IPS-NIHi7 (cell line): ENCODE measurements at regions not wholly inside any gene's neighbourhood (a gene's known extent, or its start where the extent isn't known, plus 50 kb on each side); places are given as distances from the start of the nearest gene placed in this dataset.

Source experiments
- DNase-seq: peaks from one replicate; pipeline ENCODE4 v3.0.0; 2012; ENCODE audit warnings: mixed read lengths; ENCODE audit errors: extremely low spot score

DNA sequence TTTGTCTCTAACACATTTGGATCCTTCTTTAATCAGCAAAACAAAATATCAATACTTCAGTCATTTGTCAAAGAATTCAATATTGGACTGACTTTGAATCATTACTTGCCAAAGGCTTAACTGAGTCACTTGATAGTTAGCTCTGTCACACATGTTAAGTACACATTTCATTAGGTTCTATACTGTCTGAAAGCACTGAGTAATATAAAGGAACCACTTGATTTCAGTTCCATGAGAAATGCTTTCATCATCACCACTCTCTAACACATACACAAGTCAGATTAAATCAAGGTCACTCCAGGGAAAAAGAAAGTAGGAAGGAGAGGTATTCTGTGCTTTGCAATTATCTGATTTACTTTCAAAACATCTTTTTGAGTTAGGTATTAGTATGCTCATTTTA lies 1233.1 kb downstream of the C4orf33 start:
- no peak for DNase-seq

DNA sequence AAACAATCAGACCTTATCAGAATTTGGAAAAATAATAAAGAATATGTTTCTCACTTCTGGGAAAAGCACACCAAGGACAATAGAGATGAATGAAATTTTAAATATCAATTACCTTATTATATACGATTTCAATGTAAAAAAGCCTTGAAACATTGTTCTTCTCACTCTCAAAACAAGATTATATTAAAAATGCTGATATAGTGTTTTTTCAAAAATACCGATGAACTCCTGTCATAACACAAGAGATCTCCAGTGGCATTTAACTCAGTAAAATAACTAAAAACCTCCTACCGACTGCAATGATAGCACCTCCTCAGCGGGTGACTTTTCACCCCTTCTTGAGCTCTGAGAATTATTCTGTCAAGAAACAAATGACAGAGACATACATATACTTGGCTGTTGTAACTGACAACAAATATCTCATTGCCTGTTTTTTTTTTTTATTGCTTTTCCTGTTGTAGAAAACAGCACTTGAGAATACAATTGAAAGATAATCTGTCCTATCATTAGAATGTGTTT lies 1237.3 kb downstream of the C4orf33 start:
- DNase-seq, result no peak

DNA sequence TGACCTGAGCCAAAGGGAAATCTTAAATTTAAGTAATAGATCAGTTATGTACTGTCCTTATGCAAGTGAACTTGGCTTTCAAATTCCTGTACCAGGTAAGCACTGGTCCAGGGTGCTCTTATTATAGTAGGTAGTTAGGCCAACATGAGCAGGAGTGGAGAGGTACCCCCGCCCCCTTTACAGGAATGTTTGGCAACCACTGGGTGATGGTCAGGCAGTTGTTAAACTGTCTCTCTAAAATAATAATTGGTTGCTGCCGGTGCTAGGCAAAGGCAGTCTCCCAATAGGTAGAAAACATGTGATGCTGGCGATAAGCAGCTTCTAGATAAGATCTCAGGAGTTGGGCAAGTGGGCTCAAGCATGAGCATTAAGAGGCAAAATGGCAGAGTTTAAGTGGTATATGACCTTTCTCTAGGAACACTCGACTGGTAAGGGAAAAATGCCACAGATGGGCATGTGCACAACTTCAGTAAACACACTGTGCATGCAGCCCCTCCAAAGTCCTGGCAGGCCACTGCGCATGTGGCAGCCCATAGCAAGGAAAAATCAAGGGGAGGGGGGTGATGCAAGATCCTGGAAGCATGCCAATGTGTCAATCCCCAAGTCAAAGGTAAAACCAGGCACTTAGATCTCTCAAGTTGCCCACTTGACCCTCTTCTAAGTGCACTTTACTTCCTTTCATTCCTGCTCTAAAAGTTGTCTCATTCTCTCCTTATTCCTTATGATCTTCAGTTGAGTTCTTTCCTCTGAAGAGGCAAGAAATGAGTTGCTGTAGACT lies 1239.7 kb downstream of the C4orf33 start:
- DNase-seq, result no peak

DNA sequence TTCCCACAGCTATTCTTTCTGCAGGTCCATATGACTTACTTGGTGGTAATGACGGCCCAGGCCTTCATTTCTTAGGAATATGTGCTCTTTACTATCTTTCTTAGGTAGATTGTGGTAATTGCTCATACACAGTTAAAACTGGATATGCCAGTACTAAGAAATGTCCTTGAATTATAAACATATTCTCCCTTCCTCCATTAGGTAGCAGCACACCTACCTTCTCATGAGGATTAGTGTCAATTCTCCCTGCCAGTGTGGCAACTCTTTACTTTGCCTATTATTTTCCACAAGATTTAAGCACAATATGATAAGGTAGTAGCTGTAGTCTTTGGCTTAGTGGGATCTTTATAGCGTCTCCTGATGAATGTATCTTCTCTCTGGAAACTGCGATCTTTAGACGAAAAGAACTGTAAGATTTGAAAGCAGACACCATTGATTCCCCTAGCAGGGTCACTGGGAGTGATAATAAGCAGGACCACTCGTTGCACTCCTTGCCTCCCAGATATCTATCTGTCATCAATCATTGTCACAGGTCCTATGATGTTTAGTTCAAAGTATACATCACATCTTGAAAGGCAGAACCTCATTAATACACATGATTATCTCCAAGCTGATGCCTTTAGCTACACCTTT lies 1240.7 kb downstream of the C4orf33 start:
- no peak for DNase-seq

DNA sequence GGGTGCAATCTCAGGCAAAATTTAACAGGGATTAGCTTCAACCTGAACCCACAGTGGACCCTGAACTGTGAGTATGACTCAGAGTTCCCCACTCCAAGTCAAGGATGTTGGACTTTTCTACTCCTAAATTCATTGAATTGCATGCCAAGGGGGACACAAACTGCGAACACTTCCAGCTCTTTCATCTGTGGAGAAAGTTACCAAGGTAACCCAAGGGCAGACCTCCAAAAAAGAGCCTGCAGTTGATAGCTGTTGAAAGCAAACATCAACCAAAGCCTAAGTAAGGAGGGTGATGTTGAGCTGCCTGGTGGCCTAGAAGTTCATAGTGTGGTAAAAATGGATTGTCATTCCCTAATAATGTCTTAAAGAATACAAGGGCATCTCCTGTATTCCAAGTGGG lies 1242.9 kb downstream of the C4orf33 start:
- no peak for DNase-seq

DNA sequence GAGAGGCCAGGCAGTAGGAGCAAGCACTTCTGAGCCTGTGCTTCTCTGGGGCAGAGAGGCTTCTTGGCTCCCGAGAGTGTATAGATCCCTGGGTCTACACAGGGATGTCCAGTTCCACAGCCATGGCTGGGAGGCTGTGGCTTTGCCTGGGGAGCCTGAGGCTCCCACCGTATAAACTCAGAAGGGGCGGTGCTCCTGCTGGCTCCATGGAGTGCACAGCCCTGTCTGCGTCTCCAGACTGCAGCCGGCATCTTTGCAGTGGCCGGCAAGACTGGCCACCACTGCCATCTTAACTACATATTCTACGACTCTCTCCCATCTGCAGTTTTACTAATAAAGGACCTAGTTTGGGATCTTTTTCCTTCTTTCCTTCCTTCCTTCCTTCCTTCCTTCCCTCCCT lies 1253.8 kb downstream of the C4orf33 start:
- no peak for DNase-seq

DNA sequence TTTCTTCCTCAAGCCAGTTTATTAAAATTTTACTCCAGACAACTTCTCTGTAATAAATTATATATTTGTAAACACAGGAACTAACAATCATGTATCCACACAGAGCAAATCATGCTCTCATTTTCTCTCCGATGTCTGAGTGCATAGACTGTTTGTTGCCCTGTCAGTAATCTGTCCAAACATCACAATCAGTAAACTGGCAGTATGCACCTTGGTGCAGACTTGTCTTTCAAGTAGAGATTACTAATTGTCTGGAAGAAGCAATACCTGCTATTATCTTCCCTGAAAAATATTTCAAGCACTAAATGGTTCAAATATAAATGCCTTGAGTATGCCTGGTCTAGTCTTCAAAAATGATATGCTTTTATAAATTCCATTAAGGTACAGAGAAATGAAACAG lies 1260.9 kb downstream of the C4orf33 start:
- DNase-seq, result no peak

DNA sequence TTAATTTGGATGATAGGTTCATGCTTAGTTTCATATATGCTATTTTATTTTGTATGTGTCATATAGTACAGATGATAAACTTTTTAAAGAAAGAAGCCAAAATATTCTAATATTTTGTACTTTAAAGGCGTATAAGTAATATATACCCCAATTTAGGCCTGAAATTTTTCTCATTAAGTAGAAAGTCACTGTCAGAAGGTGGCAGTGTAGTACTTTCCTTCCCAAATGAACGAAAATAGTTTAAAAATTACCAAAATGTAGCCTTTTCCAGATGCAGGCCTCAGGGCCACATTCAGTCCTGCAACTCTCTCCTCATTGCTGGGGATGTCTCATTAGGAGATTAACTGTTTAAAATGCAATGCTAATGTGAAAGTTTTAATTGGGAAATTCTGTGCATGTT lies 1263.6 kb downstream of the C4orf33 start:
- peak; percentile 24 for DNase-seq

DNA sequence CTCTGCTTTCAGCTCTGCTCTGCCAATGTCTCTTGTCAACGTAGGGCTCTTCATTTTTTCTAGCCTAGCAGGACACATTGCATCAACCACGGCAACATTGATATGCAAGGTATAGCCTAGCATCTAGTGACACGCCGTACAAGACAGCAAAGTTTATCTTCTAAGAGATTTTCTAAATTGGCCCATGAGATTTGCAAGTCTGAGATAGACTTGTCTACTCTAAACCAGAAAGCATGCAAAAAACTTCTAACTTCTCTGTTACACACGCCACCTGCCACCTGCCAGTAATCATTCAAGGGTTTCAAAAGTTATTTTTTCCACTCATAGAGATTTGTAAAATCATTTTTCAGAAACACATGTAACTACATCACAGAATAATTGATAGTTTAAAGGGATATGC lies 1265.7 kb downstream of the C4orf33 start:
- DNase-seq, result no peak

DNA sequence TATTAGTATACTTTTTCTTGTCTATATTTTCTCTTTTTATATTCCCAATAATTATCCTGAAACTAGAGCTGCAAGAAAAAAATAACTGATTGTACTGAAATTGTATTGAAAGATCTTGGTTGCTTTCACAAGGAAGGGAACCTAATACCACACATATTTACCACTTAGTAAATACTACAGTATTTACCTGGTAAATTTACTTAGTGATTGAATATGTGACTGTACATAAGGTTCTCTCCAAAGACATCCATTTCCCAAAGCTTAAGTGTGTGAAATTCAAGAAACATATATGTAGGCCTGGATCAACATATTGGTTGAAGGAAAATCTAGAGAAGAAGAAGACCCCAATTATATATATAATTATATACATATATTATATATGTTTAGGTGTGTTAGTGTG lies 1272.7 kb downstream of the C4orf33 start:
- DNase-seq, result no peak

DNA sequence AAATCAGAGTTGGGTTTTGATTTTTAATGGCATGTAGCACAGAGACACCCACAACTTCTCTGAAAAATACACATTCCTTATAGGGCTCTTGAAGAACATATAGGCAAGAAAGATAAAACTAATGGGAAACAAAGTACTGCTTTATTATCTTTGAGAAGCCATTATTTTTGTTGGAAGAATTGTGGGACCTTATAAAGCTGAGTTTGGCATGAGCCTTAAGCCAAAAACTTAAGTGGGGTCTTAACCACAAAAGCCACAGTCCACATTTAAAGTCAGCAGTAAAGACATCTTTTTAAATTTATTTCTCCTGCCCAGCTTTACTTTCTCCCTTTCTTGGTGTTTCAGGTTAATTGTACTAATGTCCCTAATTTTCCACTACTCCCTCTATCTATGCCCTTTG lies 1297.3 kb downstream of the C4orf33 start:
- DNase-seq, result no peak

DNA sequence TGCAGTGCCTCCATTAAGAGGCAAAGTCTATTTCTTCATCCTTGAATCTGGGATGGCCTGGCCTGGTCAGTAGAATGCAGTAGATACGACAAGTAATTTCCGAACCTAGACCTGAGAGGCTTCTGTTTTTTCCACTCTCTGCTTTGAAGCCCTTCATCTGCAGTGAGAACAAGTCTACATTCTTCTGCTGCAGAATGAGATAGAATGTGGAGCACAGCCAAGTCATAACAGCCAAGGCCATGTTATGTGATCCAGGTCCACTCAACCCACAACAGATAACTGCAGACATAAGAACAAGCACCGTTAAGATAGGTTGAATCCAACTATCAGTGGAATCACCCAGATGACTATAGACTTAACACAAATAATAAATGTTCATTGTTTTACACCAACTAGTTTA lies 1297.7 kb downstream of the C4orf33 start:
- DNase-seq, result no peak

DNA sequence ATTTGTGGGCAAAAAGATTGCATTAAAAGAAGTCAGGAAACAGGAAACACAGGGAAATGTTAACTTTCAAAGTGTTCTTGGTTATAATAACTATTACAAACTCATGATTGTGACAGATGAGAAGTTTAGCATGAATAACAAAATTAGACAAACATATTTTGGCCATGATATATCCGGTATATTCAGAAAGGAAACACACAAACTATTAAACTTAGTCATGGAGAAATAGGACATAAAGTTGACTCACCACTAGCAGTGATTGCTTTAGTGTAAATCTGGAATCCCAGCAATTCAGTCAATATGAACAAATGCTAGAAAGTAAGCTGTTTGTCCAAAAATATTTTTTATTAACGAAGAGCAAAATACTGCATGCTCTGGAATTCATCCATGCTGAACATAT lies 1299.9 kb downstream of the C4orf33 start:
- no peak for DNase-seq

DNA sequence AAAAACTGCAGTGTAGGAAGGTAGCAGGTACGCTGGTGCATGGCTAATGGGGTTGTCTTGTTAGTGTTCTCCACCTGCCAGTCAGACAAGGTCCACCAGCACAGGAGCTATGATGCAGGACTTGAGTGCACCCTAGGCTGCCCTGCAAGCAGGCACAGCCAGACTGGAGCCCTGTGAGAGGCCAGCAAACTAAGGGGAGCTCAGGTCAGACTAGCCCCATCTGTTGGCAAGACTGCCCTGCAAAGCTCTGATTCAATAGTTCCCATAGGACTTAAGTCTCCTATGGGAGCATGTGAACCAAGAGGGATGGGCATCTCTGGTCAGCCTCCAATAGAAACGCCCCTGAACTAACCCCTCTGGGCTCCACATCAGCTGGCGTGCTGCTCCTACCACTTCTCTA lies 1307.3 kb downstream of the C4orf33 start:
- DNase-seq, result peak; percentile 22

DNA sequence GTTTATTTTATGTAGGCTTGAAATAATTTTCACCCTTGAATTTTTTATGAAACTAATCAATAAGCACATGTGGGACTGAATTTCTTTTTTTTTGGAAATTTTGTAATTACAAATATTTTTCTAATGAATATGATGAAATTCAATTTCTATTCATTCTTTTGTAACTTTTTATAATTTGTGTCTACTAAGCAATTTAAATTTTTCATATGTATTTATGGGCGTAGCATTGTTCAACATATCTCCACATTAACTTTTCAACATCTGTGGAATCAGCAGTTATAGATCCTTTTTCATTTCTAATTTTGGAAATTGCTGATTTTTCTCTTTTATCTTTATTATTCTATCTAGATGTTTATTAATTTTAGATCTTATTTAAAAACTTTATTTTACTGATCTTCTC lies 1320.3 kb downstream of the C4orf33 start:
- no peak for DNase-seq

DNA sequence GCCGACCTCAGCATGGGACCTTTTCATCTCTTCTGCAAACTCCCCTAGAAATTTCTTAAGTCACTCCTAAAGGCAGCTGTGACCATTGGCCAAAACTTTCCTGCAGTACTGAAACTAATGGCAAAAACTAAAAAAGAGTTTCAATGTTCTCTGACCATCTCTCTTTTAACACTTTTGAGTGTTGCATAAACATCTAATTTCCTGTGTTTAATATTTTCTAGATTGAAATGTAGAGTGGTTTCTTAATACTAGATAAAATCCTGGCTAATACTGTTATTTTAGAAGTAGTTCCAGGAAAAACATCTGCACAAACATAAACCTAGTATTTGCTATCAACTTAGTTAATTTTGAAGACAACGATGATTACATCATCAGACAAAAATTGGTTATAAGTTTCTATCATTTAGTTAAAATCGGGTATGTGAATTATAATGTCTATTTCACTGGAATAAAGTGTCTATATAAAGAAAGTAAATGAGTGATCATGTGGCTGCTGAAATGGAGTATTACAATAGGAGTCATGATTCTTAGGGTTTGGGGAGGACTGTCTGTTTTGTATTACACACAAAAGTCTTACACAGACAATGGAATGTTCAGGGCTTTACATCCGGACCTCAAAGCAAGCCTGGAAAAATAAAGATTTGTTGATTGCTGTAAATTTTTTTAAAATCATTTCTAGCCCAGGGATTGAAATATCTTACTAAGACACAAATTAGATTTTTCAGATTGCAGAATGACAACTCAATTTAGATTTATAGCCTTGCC lies 1323.4 kb downstream of the C4orf33 start:
- DNase-seq, result no peak

DNA sequence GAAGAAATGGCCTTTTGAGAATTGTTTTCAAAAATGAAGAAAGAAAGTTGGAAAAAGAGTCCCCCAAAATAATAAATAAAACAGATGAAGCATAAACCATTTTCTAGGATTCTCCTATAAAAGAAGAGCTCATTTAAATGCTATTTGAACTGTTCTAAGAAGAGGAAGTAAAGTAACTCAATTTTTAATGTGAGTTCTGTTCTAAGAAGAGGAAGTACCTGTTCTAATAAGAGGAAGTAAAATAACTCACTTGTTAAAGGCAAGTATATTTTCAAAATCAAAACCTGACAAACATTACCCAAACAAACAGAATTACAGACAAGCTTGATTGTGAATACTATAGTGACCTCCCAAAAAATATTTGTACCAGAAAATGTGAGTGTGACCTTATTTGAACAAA lies 1326.3 kb downstream of the C4orf33 start:
- no peak for DNase-seq

DNA sequence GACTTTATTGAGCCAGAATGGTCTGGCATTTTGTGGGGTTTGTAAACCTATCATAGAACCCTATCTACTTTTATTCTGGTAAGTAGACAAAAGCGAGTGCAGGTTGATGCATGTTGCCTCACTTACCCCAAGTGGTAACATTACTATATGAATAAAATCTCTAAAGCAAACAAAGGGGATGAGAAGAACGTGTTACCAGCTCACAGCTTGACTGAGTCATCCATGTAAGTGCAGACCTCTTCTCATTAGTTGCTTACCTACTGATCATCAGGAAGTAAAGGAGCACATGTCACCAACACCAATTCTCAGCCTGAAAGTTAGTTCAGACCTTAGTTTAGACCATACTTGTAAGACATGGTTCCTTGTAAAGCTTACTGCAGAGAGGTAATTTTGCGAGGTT lies 1328.3 kb downstream of the C4orf33 start:
- no peak for DNase-seq

DNA sequence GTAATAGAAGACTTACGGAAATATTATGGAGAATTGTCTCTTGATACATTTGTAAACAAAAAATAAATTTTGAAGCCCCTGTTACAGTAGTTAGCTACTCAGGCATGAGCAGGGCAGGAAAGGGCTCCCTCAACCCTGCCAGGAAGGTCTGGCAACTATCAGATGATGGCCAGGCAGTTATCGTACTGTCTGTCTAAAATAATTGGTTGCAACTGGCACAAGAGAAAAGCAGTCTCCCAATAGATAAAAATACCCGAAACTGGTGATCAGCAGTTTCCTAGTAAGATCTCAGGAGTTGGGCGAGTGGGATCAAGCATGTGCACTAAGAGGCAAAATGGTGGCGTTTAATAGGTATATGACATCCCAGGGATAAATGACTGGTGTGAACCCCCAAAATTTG lies 1336.3 kb downstream of the C4orf33 start:
- no peak for DNase-seq

DNA sequence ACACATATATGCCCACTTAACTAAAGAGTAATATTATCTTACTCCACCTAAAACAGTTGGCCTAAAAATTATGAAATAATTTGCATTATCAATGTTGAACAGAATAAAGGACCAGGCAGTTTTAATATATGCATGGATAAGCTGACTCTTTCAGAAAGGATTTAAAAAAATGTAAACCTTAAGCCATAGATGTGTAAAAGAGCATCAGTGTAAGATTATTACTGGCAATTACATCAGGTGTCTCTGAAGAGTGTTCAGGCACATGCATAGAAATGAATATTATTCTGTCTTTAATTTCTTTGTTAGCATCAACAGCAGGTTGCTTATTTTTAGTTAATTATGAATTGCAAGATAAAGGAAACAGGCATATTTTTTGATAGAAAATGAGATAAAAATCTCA lies 1353.8 kb downstream of the C4orf33 start:
- DNase-seq, result no peak

DNA sequence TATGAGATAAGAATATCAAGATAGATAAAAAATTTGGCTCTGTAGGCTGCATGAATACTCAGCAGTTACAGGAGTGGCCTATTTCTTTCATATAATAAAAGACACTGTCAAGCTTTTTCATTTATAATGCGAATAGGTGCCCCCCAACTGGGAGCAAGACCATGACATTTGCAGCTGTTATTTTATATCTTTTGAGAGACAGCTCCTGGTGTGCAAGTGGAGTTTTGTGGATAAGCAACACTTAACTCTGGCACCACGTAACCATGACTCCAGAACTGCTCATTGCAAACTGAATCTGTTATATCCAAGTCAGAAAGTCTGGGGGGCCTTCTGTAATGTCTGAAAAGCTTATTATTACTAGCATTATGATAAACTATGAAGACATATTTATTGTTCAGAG lies 1372.4 kb downstream of the C4orf33 start:
- DNase-seq, result no peak

DNA sequence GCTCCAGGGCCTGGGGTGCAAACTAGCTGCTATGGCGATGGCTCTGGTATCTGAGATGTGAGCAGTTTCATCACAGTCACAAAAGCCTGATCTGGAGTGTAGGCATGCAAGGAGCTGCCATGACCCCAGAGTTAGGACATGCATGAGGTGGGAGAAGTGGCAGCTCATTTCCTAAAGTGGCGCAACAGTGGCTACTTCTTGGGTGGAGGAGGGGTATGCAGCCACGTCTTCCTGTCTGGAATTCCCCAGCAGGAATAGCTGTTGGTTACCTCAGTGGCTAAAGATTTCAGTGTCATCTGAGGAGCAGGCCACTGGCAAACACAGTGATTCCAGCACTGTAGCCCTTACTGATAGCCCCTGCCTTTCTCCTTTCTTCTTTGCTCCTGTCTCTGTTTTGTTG lies 1382.5 kb downstream of the C4orf33 start:
- DNase-seq, result peak; percentile 12

DNA sequence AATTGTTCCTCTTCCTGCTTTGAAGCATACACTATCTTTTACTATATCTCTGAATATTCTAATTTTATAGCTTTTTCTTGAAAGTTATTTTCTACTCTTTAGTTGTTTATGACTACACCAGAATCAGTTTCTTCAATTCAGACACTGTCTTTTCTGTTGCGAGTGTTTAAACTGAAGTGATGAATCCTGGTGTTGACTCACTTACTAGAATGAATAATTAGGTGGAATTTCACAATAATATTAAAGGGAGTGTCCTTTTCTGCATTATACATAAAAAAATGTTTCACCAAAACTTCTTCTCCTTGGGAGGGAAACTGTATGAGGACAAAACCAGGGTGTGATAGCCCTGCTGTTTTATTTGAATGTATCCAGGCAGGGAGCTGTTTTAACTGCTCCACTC lies 1383.1 kb downstream of the C4orf33 start:
- no peak for DNase-seq
